ENCODE measurements at regions not wholly inside any gene's neighbourhood (a gene's known extent, or its start where the extent isn't known, plus 50 kb on each side); places are given as distances from the start of the nearest gene placed in this dataset.

GRCh38 chr13:30126903-30127428 is 180.4 kb downstream of the KATNAL1 start:
- DNase-seq (ENCODE audit: low spot score) = no peak

- DNase-seq (ENCODE audit: low spot score) = no peak
Observed at GRCh38 chr13:30125422-30126073, 181.8 kb downstream of the KATNAL1 start.

DNA sequence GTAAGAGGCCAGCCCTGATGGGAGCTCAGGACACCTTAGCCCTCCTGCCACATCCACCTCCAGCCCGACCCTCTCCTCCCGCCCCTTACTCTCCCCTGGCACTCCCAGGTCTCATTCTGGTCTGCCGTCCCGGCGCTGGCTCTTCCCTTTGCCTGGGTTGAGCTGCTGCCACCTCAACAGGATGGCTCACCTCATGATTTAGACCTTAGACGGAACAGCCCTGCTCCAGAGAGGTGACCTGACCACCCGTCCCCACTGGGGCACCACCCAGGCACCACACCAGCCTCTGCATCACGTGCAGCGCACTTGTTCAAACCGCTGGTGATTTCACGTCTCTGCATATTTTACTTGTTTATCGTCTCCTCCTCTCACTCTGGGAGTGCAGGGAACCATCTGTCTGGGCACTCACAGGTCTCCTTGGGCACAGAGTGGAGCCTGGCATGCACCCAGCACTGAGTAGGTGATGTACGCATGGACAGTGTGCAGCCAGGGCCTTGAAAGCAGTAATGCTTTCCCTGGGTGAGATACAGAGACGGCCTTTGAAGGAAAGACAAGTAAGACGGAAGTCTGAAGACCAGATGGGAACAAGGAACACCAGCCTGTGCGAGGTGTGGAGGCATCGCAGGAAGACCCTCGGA is 183.1 kb downstream of the KATNAL1 start:
- no peak for DNase-seq (ENCODE audit: low spot score)

GRCh38 chr13:30123575-30123974 is 183.8 kb downstream of the KATNAL1 start:
- DNase-seq (ENCODE audit: low spot score) = no peak

DNA sequence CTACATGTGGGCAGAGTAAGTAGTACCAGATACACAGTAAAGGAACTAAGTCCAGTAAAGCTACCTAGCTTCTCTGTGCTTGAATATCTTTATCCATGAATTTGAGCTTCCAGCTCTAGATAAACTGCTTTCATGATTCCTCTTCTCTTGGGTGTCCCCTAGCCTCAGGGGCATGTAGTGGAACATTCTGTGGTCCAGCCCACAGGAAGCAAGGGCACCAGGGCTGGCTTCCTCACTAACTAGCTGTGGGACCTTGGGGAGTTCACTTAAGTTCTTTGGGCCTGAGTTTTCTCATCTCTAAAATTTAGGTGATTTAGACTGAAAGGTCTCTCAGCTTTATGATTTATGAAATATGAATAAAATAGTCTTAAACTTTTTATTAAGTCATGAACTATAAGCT is 185.7 kb downstream of the KATNAL1 start:
- no peak for DNase-seq (ENCODE audit: low spot score)

DNA sequence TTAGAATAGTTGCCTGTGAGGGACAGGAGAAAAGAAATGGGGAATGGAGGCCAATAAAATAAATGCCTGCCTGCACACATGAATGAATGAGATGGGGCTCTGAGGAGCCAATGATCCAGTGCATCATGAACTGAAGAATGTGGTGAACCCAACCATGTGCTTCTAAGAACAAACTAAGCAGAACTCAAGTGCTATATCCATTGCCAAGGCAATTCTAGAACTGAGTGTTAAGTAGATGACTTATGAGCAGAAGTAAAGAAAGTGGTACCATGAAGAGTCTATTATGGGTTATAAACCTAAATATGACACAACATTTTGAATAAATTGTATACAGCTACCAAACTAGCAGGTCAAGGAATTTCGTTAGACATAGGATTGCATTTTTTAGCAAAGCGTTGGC is 186.1 kb downstream of the KATNAL1 start:
- DNase-seq (ENCODE audit: low spot score) = no peak

- DNase-seq (ENCODE audit: low spot score) = no peak
Observed at GRCh38 chr13:30120133-30120822, 187.1 kb downstream of the KATNAL1 start.

- no peak for DNase-seq (ENCODE audit: low spot score)
Observed at GRCh38 chr13:30119476-30119875, 187.9 kb downstream of the KATNAL1 start.

DNA sequence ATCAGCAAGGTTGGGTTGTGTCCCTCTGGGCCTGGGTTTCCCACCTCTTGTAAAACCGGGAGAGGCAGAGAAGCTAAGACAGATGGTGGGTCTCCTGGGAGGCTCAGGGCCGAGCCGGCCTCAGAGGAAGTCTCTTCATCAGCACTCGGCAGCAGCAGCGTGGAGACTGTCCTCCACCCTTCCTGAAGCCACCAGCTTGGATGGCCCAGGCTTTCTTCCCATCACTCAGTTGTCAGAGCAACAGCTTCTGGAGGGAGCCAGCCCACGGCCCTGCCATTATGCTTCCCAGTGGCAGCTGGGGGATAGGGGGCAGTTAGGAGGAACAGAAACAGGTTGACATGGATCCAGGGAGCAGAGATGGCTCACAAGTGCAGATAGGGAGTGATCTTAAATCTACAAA is 191.0 kb downstream of the KATNAL1 start:
- no peak for DNase-seq (ENCODE audit: low spot score)

GRCh38 chr13:30115257-30115600 is 192.1 kb downstream of the KATNAL1 start:
- no peak for DNase-seq (ENCODE audit: low spot score)

GRCh38 chr13:30114571-30115256 is 192.6 kb downstream of the KATNAL1 start:
- peak; percentile 90 for DNase-seq (ENCODE audit: low spot score)

DNA sequence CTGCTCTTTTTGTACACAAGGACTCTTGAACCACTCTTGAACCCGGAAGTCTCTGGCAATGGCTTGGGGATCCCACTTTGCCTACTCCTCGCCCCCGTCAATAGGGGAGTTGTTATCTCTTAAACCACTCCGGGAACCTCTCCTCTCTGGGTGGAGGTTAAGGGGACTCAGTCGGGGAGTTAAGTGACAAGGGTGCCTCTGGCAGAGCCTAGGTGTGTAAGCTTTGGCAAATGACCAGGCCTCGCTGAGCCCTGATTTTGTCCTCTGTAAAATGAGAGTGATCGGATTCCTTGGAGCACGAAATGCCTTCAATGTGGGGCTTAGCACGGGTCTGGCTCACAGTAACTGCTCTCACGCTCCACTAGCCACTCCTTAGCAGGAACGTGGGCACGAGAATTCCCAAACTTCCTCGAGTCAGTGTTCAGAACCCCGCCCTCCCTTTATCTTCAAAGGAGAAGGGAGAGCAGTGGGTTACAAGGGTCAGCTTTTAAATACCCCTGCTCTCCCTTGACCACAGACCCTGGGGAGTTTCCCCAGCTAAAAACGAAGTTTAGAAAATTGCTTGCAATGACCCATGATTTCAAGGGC is 193.3 kb downstream of the KATNAL1 start:
- DNase-seq (ENCODE audit: low spot score) = no peak

DNA sequence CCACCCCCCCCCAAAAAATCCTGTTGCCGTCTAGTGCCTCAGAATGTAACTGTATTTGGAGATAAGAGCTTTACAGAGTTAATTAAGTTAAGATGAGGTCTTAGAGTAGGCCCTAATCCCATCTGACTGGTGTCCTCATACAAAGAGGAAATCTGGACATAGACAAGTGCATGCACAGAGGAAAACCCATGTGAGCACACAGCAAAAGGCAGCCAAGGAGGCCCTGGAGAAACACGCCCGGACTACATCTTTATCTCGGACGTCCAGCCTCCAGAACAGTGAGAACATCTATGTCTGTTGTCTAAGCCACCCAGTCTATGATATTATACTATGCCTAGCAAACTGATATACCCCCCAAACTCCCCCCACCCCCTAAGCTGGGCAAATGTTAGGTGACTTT is 193.8 kb downstream of the KATNAL1 start:
- no peak for DNase-seq (ENCODE audit: low spot score)

DNA sequence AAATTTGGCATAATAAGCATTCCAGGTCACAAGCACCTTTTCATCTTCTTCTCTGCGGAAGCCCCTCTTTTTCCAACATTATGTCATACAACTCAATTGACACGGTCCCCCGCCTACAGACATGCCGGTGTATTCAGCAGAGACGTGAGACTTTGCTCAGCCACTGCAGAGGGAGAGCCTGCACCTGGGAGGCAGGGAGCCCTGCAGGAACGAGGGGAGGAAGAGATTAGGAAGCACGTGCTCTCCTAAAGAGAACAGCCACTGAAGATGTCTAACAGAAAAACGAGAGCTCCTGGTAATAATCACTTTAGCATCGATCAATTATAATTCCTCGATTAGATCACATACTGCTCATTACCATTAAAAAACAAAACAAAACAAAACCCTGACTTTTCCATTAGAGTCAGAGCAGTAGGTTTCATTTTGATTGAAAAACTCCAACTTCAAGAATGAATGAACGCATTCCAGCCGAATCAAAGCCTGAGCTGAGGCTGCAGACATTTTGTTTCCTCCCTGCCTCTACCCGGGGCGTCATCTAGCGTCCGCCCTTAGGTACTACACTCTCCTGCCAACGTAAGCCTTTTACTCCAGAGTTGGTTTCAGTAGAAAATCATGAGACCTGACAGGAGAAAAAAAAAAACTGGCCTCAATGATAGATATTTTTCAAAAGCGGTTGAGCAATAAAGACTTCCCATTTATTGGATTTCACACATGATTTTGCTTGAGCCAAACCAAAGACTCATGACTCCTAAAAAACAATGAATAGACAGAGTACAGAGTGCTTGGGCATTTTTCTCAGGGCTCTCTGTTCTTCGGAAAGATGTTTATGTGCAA is 194.5 kb downstream of the KATNAL1 start:
- DNase-seq (ENCODE audit: low spot score) = peak; percentile 83

- DNase-seq (ENCODE audit: low spot score) = peak; percentile 46
Observed at GRCh38 chr13:30111810-30112209, 195.5 kb downstream of the KATNAL1 start.

- DNase-seq (ENCODE audit: low spot score) = no peak
Observed at GRCh38 chr13:30110301-30111070, 196.9 kb downstream of the KATNAL1 start.

GRCh38 chr13:30109471-30110135 is 197.7 kb downstream of the KATNAL1 start:
- no peak for DNase-seq (ENCODE audit: low spot score)

DNA sequence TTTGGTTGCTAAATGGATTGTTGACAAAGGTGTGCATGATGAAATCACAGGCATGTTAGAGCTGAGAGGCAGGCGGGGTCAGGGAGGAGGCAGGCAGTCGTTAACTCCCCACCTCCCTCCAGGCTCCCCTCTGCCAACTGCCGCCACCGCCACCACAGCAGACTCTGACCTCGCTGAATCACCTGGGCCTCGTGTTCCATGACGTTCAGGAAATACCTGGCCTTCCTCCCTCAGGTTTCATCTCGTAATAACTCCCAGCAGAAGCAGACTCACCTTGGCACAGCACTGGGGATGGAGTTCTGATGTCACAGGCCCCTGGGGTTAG is 198.5 kb downstream of the KATNAL1 start:
- no peak for DNase-seq (ENCODE audit: low spot score)

- DNase-seq (ENCODE audit: low spot score) = no peak
Observed at GRCh38 chr13:30108216-30108912, 199.0 kb downstream of the KATNAL1 start.
